SK-N-SH (cell line): ENCODE measurements at regions not wholly inside any gene's neighbourhood (a gene's known extent, or its start where the extent isn't known, plus 50 kb on each side); places are given as distances from the start of the nearest gene placed in this dataset.

ENCODE experiments used
- CTCF ChIA-PET: fragments of 300-600, 350-600 bp; formaldehyde crosslinking; extraction: SDS; loops from one replicate; lab custom pipeline; 2021; lab: Yijun Ruan, JAX
- POLR2A ChIA-PET: fragments of 350-600 bp; sonication (Branson Sonifier 250); formaldehyde crosslinking; extraction: SDS; loops from one replicate; lab custom pipeline; 2020; ENCODE audit warnings: antibody characterized with exemption, inconsistent platforms; lab: Yijun Ruan, JAX
- DNase-seq: peaks from one replicate; pipeline ENCODE4 v3.0.0; 2012
- H2AFZ ChIP-seq: fragments of 200-600 bp; sonication (generic); 2 replicates; pipeline ENCODE4 v1.8.1; 2016; ENCODE audit warnings: antibody characterized with exemption, mild to moderate bottlenecking, low read depth
- H3F3A ChIP-seq: fragments of 200-600 bp; sonication (generic); replicated peaks from 2 replicates; pipeline ENCODE3; 2016; ENCODE audit warnings: antibody characterized with exemption, mild to moderate bottlenecking; ENCODE audit not compliant: insufficient read depth
- H3K27ac ChIP-seq, 2 experiments: fragments of 200-500 bp in 1 of 2; fragments of 200-600 bp in 1 of 2; sonication (Bioruptor generic) in 1 of 2; sonication (generic), shearing (Covaris generic) in 1 of 2; 2 replicates each; pipeline versions ENCODE4 v1.5.1 to v1.6.1; 2014 to 2016; ENCODE audit warnings: low read depth in 2 of 2, inconsistent platforms in 1 of 2, low read length in 1 of 2, mild to moderate bottlenecking in 1 of 2, mixed read lengths in 1 of 2
- H3K27me3 ChIP-seq: fragments of 200-600 bp; sonication (generic), shearing (Covaris generic); 2 replicates; pipeline ENCODE4 v1.6.1; 2016; ENCODE audit warnings: mixed run types; ENCODE audit not compliant: insufficient read depth
- H3K36me3 ChIP-seq, 2 experiments: fragments of 200-500 bp in 1 of 2; fragments of 200-600 bp in 1 of 2; sonication (Bioruptor generic) in 1 of 2; sonication (generic) in 1 of 2; replicated peaks in 1 of 2; 2 replicates each; pipeline versions ENCODE3 to v1.5.1; 2014 to 2016; ENCODE audit warnings: low read length in 1 of 2, mild to moderate bottlenecking in 1 of 2; ENCODE audit not compliant: insufficient read depth in 2 of 2, control insufficient read depth in 1 of 2
- H3K4me1 ChIP-seq, 2 experiments: fragments of 200-500 bp in 1 of 2; fragments of 200-600 bp in 1 of 2; sonication (Bioruptor generic) in 1 of 2; sonication (generic), shearing (Covaris generic) in 1 of 2; 2 replicates each; pipeline versions ENCODE4 v1.5.1 to v1.6.1; 2014 to 2016; ENCODE audit warnings: low read depth in 1 of 2, low read length in 1 of 2, mixed run types in 1 of 2; ENCODE audit not compliant: insufficient read depth in 2 of 2, control insufficient read depth in 1 of 2
- H3K4me2 ChIP-seq: fragments of 200-600 bp; sonication (generic), shearing (Covaris generic); 2 replicates; pipeline ENCODE4 v1.6.1; 2017; ENCODE audit warnings: mixed run types
- H3K4me3 ChIP-seq, 2 experiments: fragments of 200-500 bp in 1 of 2; fragments of 200-600 bp in 1 of 2; sonication (Bioruptor generic) in 1 of 2; sonication (generic), shearing (Covaris generic) in 1 of 2; 2 replicates each; pipeline versions ENCODE4 v1.5.1 to v1.8.1; 2014 to 2016; ENCODE audit warnings: low read depth in 2 of 2, inconsistent platforms in 1 of 2, low read length in 1 of 2, mild to moderate bottlenecking in 1 of 2, mixed read lengths in 1 of 2, moderate library complexity in 1 of 2
- H3K79me2 ChIP-seq: fragments of 200-600 bp; sonication (generic); 2 replicates; pipeline ENCODE4 v1.8.1; 2017; ENCODE audit warnings: mild to moderate bottlenecking; ENCODE audit not compliant: insufficient read depth
- H3K9ac ChIP-seq: fragments of 200-600 bp; sonication (generic); 2 replicates; pipeline ENCODE4 v1.6.1; 2017; ENCODE audit warnings: mixed run types
- H3K9me2 ChIP-seq: fragments of 200-600 bp; sonication (generic); 2 replicates; pipeline ENCODE4 v1.6.1; 2017; ENCODE audit warnings: mixed run types
- H3K9me3 ChIP-seq: fragments of 200-600 bp; sonication (generic); 2 replicates; pipeline ENCODE4 v1.6.1; 2017; ENCODE audit warnings: mixed run types, mild to moderate bottlenecking, moderate library complexity
- H4K20me1 ChIP-seq: fragments of 200-600 bp; sonication (generic); 2 replicates; pipeline ENCODE4 v1.6.1; 2017; ENCODE audit warnings: mild to moderate bottlenecking, mixed run types; ENCODE audit not compliant: insufficient read depth
- EZH2phosphoT487 ChIP-seq: fragments of 200-600 bp; sonication (generic); IDR thresholded peaks from 2 replicates; pipeline ENCODE4 v1.6.1; 2017; ENCODE audit warnings: low read depth, mixed run types, mild to moderate bottlenecking, antibody characterized with exemption, moderate library complexity, borderline replicate concordance
- IRF3 ChIP-seq: fragments of 150-350 bp; IDR thresholded peaks from 2 replicates; pipeline ENCODE4 v1.6.1; 2016; ENCODE audit warnings: mild to moderate bottlenecking, low read depth, low read length
- POLR2AphosphoS5 ChIP-seq: IDR thresholded peaks from 2 replicates; pipeline ENCODE4 v1.6.1; 2012; ENCODE audit warnings: low read depth, low read length
- RAD21 ChIP-seq: IDR thresholded peaks from 2 replicates; pipeline ENCODE4 v1.6.1; 2012; ENCODE audit warnings: mild to moderate bottlenecking, low read length
- ZBTB33 ChIP-seq: IDR thresholded peaks from 2 replicates; pipeline ENCODE4 v1.4.0; 2012; ENCODE audit warnings: low read depth, borderline replicate concordance
- WGBS: methylation state at CpG from one replicate; pipeline ENCODE4 v1.1.6; 2017; ENCODE audit warnings: low lambda C conversion rate; 5-methylcytosine and 5-hydroxymethylcytosine counted together
- TF ChIP-seq, protein P1 (sequence below): IDR thresholded peaks from 2 replicates; pipeline ENCODE4 v1.6.1; 2012; ENCODE audit warnings: mild to moderate bottlenecking, low read depth, low read length, moderate library complexity
- TF ChIP-seq, protein P2 (sequence below): IDR thresholded peaks from 2 replicates; pipeline ENCODE4; 2012

GRCh38 chr3:115388811-115389210 lies 234.5 kb upstream of the GAP43 start:
- Histone ChIP-seq H3F3A (no peaks in the 10 kb centered on the region), H3K27me3 (no peaks in the 10 kb centered on the region), H3K4me2 (no peak overlapping the region), H3K9me3 (no peaks in the 10 kb centered on the region), H3K9me2 (no peaks in the 10 kb centered on the region), H3K27ac (no peak overlapping the region; a peak in 1 of 4 replicates), H3K4me1 (peaks cover 0 to 9% of the 10 kb centered on the region in 2 experiments; a peak in 2 of 4 replicates), H2AFZ (no peak overlapping the region), H4K20me1 (no peaks in the 10 kb centered on the region), H3K4me3 (no peak overlapping the region), H3K36me3 (no peaks in the 10 kb centered on the region), H3K79me2 (no peaks in the 10 kb centered on the region), H3K9ac (no peak overlapping the region)
- no peak for DNase-seq
- CTCF ChIA-PET: interaction anchor here (1.1 kb wide), 1 partner anchor 29 kb away, joined by 3 read pairs; no protein-coding TSS in a partner anchor
- POLR2A ChIA-PET: no interaction called here
- WGBS: 53% methylated on average over 3 of the region's 3 CpGs
- TF ChIP-seq POLR2AphosphoS5 (no peak), EZH2phosphoT487 (no peak), IRF3 (no peak), RAD21 (no peak)
- TF ChIP-seq, protein P1, sequence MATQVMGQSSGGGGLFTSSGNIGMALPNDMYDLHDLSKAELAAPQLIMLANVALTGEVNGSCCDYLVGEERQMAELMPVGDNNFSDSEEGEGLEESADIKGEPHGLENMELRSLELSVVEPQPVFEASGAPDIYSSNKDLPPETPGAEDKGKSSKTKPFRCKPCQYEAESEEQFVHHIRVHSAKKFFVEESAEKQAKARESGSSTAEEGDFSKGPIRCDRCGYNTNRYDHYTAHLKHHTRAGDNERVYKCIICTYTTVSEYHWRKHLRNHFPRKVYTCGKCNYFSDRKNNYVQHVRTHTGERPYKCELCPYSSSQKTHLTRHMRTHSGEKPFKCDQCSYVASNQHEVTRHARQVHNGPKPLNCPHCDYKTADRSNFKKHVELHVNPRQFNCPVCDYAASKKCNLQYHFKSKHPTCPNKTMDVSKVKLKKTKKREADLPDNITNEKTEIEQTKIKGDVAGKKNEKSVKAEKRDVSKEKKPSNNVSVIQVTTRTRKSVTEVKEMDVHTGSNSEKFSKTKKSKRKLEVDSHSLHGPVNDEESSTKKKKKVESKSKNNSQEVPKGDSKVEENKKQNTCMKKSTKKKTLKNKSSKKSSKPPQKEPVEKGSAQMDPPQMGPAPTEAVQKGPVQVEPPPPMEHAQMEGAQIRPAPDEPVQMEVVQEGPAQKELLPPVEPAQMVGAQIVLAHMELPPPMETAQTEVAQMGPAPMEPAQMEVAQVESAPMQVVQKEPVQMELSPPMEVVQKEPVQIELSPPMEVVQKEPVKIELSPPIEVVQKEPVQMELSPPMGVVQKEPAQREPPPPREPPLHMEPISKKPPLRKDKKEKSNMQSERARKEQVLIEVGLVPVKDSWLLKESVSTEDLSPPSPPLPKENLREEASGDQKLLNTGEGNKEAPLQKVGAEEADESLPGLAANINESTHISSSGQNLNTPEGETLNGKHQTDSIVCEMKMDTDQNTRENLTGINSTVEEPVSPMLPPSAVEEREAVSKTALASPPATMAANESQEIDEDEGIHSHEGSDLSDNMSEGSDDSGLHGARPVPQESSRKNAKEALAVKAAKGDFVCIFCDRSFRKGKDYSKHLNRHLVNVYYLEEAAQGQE: no peak
- TF ChIP-seq, protein P2, sequence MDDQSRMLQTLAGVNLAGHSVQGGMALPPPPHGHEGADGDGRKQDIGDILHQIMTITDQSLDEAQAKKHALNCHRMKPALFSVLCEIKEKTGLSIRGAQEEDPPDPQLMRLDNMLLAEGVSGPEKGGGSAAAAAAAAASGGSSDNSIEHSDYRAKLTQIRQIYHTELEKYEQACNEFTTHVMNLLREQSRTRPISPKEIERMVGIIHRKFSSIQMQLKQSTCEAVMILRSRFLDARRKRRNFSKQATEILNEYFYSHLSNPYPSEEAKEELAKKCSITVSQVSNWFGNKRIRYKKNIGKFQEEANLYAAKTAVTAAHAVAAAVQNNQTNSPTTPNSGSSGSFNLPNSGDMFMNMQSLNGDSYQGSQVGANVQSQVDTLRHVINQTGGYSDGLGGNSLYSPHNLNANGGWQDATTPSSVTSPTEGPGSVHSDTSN: no peak

DNA sequence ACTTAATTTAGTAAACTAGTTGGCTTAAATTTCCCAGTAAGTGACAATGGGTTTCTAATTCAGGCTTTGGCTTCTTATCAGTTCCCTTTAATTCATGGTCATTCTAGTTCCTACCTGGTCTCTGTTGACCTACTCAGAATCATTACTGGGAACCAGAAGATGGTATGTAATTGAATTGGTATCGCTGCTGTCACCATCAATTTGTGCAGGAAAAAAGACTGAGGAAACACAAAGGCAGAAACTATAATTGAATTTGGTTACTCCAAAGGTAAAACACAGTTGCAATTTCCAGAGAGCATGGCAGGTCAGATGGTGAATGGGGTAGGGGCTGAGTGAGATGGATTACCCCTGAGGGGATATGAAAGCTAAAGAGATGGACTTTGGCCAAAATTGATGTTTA lies 226.5 kb upstream of the GAP43 start:
- TF ChIP-seq ZBTB33: no peak
- Histone ChIP-seq H3K4me3 (no peak overlapping the region), H3K27ac (peak overlapping the region; percentile 30 to 63; a peak in 2 of 4 replicates), H3K4me2 (no peak overlapping the region), H3K36me3 (no peaks in the 10 kb centered on the region), H2AFZ (no peak overlapping the region), H3K9me2 (no peaks in the 10 kb centered on the region), H3K27me3 (no peaks in the 10 kb centered on the region), H3K4me1 (peaks cover 3 to 5% of the 10 kb centered on the region in 2 experiments; a peak in 3 of 4 replicates), H3K9me3 (no peaks in the 10 kb centered on the region), H3K9ac (no peak overlapping the region), H3K79me2 (no peaks in the 10 kb centered on the region), H3F3A (peaks cover 17% of the 10 kb centered on the region), H4K20me1 (no peaks in the 10 kb centered on the region)
- POLR2A ChIA-PET: no interaction called here
- CTCF ChIA-PET: interaction anchor here (1.6 kb wide), 1 partner anchor 16 kb away, joined by 3 read pairs; no protein-coding TSS in a partner anchor
- 54% methylated on average over 1 of the region's 1 CpG for WGBS
- DNase-seq: no peak
